PC-3 (cell line): ENCODE measurements at regions not wholly inside any gene's neighbourhood (a gene's known extent, or its start where the extent isn't known, plus 50 kb on each side); places are given as distances from the start of the nearest gene placed in this dataset.

ENCODE experiments used
- ATAC-seq: fragments of 200-7000 bp; cut with Tn5 transposase; 2 replicates; pipeline ENCODE4 v1.9.1; 2020; ENCODE audit warnings: mild to moderate bottlenecking, moderate library complexity
- BruUV-seq: library from RNA; stranded (reverse); fragments of 400-500 nt; replicated peaks from 2 replicates; lab custom pipeline; 2021; lab: Mats Ljungman, UMichigan
- CTCF ChIA-PET: fragments of 300-600 bp; sonication (Branson Sonifier 250); formaldehyde crosslinking; loops from one replicate; lab custom pipeline; 2022; ENCODE audit warnings: antibody characterized with exemption; lab: Charles Lee
- POLR2A ChIA-PET: fragments of 300-600 bp; sonication (Branson Sonifier 250); formaldehyde crosslinking; loops from one replicate; lab custom pipeline; 2022; ENCODE audit warnings: antibody characterized with exemption; ENCODE audit not compliant: unreplicated experiment; lab: Charles Lee
- DNase-seq: peaks from one replicate; pipeline ENCODE4 v3.0.0-alpha.2; 2015
- H2AFZ ChIP-seq: fragments of 300-600 bp; sonication (generic); 2 replicates; pipeline ENCODE4 v1.6.0; 2016; ENCODE audit warnings: antibody characterized with exemption, low read length
- H3F3A ChIP-seq: fragments of 300-600 bp; sonication (generic); one replicate; pipeline ENCODE4 v1.6.0; 2017; ENCODE audit warnings: antibody characterized with exemption, low read length, control low read depth, mild to moderate bottlenecking; ENCODE audit not compliant: unreplicated experiment
- H3K27ac ChIP-seq: fragments of 300-600 bp; sonication (generic); 2 replicates; pipeline ENCODE4 v1.5.1; 2016; ENCODE audit warnings: mild to moderate bottlenecking, low read length
- H3K27me3 ChIP-seq: fragments of 300-600 bp; sonication (generic); 2 replicates; pipeline ENCODE4 v1.6.1; 2016; ENCODE audit warnings: low read length, mixed read lengths
- H3K36me3 ChIP-seq: fragments of 300-600 bp; sonication (generic); 2 replicates; pipeline ENCODE4 v1.6.1; 2016; ENCODE audit warnings: low read depth, mixed run types, low read length, mixed read lengths
- H3K4me1 ChIP-seq: fragments of 300-600 bp; sonication (generic); 2 replicates; pipeline ENCODE4 v1.5.1; 2016; ENCODE audit warnings: low read length; ENCODE audit not compliant: insufficient read depth
- H3K4me2 ChIP-seq: fragments of 300-600 bp; sonication (generic); 2 replicates; pipeline ENCODE4 v1.6.0; 2016; ENCODE audit warnings: low read length
- H3K4me3 ChIP-seq: fragments of 300-600 bp; sonication (generic); 2 replicates; pipeline ENCODE4 v1.5.1; 2016; ENCODE audit warnings: mild to moderate bottlenecking, low read length, mixed read lengths
- H3K79me2 ChIP-seq: fragments of 300-600 bp; sonication (generic); 2 replicates; pipeline ENCODE4 v1.6.1; 2017; ENCODE audit warnings: low read length, mixed read lengths
- H3K9ac ChIP-seq: fragments of 300-600 bp; sonication (generic); 2 replicates; pipeline ENCODE4 v1.6.0; 2016; ENCODE audit warnings: mild to moderate bottlenecking, low read length
- H3K9me2 ChIP-seq: fragments of 300-600 bp; sonication (generic); replicated peaks from 2 replicates; pipeline ENCODE4 v1.6.1; 2016; ENCODE audit warnings: mixed run types, low read length, mixed read lengths
- H3K9me3 ChIP-seq: fragments of 300-600 bp; sonication (generic); 2 replicates; pipeline ENCODE4 v1.6.1; 2016; ENCODE audit warnings: low read length, mixed read lengths
- H4K20me1 ChIP-seq: fragments of 300-600 bp; sonication (generic); 2 replicates; pipeline ENCODE4 v1.6.1; 2016; ENCODE audit warnings: low read length, mixed read lengths
- EZH2 ChIP-seq: fragments of 300-600 bp; sonication (generic); IDR thresholded peaks from one replicate; pipeline ENCODE4 v1.6.1; 2017; ENCODE audit warnings: antibody characterized with exemption, mild to moderate bottlenecking, low read length; ENCODE audit not compliant: unreplicated experiment
- EZH2phosphoT487 ChIP-seq: fragments of 300-600 bp; sonication (generic); IDR thresholded peaks from 2 replicates; pipeline ENCODE4 v1.6.1; 2018; ENCODE audit warnings: mild to moderate bottlenecking, antibody characterized with exemption, low read length, borderline replicate concordance
- intact Hi-C: fragments of 100-400 bp; cut with micrococcal nuclease; formaldehyde crosslinking; loops from 2 replicates; pipeline ENCODE4 v1.9.0; 2023
- TF ChIP-seq, protein P1 (sequence below): fragments of 300-600 bp; sonication (generic); conservative IDR thresholded peaks from 2 replicates; pipeline ENCODE4 v1.5.1; 2017; ENCODE audit warnings: antibody characterized with exemption, low read depth, mild to moderate bottlenecking, low read length

DNA sequence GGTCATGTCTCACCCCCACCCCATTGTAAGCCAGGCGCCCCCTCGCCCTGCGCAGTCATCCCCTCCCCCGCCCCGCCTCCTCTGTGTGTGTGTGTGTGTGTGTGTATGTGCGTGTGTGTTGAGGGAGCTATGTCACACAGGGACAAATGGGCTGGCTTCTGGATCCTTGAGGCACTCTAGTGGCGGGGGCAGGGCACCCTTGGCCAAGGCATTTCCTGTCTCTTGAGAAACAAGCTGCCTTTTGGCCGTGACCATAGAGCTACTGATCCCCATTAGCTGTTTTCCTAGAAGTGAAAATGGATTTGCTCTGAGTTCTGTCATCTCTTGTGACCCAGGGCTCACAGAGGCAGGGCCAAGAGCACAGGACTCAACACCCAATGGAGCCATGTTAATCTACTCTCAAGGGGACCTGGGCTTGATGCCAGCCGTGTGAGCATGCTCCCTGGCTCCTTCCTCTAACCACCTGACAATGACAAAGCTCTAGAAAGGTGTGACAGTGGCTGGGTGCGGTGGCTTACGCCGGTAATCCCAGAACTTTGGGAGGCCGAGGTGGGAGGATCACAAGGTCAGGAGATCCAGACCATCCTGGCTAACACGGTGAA is 162.5 kb upstream of the BCOR start:
- Histone ChIP-seq H3K9me2 (no peaks in the 10 kb centered on the region), H3K9me3 (no peaks in the 10 kb centered on the region), H3K36me3 (no peaks in the 10 kb centered on the region), H3K4me3 (no peak overlapping the region), H3K4me2 (no peak overlapping the region), H3K4me1 (peaks cover 4% of the 10 kb centered on the region; the same call in 1 of the 2 replicates), H3K79me2 (no peaks in the 10 kb centered on the region), H2AFZ (no peak overlapping the region), H3K27ac (no peak overlapping the region), H3K9ac (no peak overlapping the region), H3F3A (no peaks in the 10 kb centered on the region), H3K27me3 (no peaks in the 10 kb centered on the region), H4K20me1 (no peaks in the 10 kb centered on the region)
- TF ChIP-seq, protein P1, sequence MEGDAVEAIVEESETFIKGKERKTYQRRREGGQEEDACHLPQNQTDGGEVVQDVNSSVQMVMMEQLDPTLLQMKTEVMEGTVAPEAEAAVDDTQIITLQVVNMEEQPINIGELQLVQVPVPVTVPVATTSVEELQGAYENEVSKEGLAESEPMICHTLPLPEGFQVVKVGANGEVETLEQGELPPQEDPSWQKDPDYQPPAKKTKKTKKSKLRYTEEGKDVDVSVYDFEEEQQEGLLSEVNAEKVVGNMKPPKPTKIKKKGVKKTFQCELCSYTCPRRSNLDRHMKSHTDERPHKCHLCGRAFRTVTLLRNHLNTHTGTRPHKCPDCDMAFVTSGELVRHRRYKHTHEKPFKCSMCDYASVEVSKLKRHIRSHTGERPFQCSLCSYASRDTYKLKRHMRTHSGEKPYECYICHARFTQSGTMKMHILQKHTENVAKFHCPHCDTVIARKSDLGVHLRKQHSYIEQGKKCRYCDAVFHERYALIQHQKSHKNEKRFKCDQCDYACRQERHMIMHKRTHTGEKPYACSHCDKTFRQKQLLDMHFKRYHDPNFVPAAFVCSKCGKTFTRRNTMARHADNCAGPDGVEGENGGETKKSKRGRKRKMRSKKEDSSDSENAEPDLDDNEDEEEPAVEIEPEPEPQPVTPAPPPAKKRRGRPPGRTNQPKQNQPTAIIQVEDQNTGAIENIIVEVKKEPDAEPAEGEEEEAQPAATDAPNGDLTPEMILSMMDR: no peak
- TF ChIP-seq EZH2phosphoT487 (no peak), EZH2 (no peak)
- BruUV-seq: no TSS peak
- no peak for ATAC-seq
- DNase-seq: no peak
- ChIA-PET POLR2A (no interaction called here), CTCF (no interaction called here)
- intact Hi-C loops: loop anchor here (10.0 kb wide), 1 partner anchor 445 kb away; no protein-coding TSS in a partner anchor

DNA sequence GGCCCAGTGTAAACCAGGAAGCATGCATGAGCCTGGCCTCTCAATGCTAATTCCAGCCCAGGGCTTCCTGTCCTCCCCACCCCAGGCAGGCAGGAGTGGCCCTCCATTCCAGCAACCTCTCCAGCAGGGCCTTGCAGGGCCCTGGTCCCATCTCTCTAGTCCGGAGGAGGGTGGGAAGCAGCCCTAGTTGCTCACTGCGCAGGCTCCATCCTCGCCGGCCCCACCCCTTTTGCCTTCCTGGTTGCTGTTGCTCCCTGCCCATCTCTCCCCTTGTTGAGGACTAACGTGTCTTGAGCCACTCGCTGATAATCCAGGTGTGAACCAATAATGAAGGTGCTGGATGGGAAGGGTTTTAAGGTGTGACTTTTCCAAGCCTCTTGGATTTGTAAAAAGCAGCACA is 161.2 kb upstream of the BCOR start:
- ChIA-PET POLR2A (no interaction called here), CTCF (no interaction called here)
- Histone ChIP-seq H3K9ac (no peak overlapping the region), H3K9me3 (no peaks in the 10 kb centered on the region), H3K36me3 (no peaks in the 10 kb centered on the region), H3K4me1 (peaks cover 4% of the 10 kb centered on the region; the same call in 1 of the 2 replicates), H3K27me3 (no peaks in the 10 kb centered on the region), H2AFZ (no peak overlapping the region), H3K4me2 (no peak overlapping the region), H3K9me2 (no peaks in the 10 kb centered on the region), H3F3A (no peaks in the 10 kb centered on the region), H3K27ac (no peak overlapping the region), H4K20me1 (no peaks in the 10 kb centered on the region), H3K79me2 (no peaks in the 10 kb centered on the region), H3K4me3 (no peak overlapping the region)
- ATAC-seq: no peak
- no TSS peak for BruUV-seq
- no peak for TF ChIP-seq EZH2phosphoT487
- intact Hi-C loops: no loop called here
- DNase-seq: no peak

DNA sequence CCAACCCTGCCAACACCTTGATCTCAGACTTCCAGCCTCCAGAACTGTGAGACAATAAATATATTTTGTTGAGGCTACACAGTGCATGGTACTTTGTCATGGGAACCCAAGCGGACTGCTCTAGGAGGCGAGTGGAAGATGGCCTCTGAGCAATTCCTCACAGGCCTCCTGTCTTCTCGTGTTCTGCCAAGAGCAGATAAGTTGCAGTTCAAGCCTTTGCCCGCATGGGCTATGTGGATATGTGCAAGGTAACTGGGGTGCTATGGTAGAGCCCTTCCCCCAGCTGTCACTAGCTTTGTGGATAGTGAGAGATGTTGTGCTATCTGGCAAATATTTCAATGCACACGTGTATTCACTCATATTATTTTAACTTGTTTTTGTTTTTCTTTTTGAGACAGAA is 156.0 kb upstream of the BCOR start:
- TF ChIP-seq, protein P1: no peak
- TF ChIP-seq EZH2 (no peak), EZH2phosphoT487 (no peak)
- CTCF ChIA-PET: no interaction called here

More for the DNA sequence above, 156.0 kb upstream of the BCOR start:
- Histone ChIP-seq H3K4me3 (no peak overlapping the region), H4K20me1 (no peaks in the 10 kb centered on the region), H3K27me3 (no peaks in the 10 kb centered on the region), H2AFZ (no peak overlapping the region), H3K4me1 (no peaks in the 10 kb centered on the region), H3K79me2 (no peaks in the 10 kb centered on the region), H3K9ac (no peak overlapping the region), H3F3A (no peaks in the 10 kb centered on the region), H3K9me2 (no peaks in the 10 kb centered on the region), H3K27ac (no peak overlapping the region), H3K4me2 (no peak overlapping the region), H3K9me3 (no peaks in the 10 kb centered on the region), H3K36me3 (no peaks in the 10 kb centered on the region)
- intact Hi-C loops: no loop called here
- POLR2A ChIA-PET: no interaction called here
- no TSS peak for BruUV-seq
- ATAC-seq (no peak), DNase-seq (no peak)
